ENCODE measurements at regions not wholly inside any gene's neighbourhood (a gene's known extent, or its start where the extent isn't known, plus 50 kb on each side); places are given as distances from the start of the nearest gene placed in this dataset.
A peak's percentile ranks its signal among the peaks of the same experiment; 100 is the strongest.
"Not testable (repeated sequence)": the region's sequence is repeated elsewhere in the genome, so short reads cannot be mapped to it uniquely, and the experiment has no call there.

DNA sequence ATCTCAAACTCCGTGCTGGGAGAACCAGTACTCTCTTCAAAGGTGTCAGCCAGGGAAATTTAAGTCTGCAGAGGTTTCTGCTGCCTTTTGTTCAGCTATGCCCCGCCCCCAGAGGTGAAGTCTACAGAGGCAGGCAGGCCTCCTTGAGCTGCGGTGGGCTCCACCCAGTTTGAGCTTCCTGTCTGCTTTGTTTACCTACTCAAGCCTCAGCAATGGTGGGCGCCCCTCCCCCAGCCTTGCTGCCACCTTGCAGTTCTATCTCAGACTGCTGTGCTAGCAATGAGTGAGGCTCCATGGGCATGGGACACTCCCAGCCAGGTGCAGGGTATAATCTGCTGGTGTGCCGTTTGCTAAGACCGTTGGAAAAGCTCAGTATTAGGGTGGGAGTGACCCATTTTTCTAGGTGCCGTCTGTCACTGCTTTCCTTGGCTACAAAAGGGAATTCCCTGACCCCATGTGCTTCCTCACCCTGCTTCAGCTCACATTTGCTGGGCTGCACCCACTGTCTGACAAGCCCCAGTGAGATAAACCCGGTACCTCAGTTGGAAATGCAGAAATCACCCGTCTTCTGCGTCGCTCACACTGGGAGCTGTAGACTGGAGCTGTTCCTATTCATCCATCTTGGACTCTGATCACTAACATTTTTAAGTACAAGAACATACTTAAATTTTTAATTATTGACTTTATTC is 389.2 kb upstream of the UBE2E3 start:
- DNase-seq; intact Hi-C loops (cut with DNase I): not testable (repeated sequence)

DNA sequence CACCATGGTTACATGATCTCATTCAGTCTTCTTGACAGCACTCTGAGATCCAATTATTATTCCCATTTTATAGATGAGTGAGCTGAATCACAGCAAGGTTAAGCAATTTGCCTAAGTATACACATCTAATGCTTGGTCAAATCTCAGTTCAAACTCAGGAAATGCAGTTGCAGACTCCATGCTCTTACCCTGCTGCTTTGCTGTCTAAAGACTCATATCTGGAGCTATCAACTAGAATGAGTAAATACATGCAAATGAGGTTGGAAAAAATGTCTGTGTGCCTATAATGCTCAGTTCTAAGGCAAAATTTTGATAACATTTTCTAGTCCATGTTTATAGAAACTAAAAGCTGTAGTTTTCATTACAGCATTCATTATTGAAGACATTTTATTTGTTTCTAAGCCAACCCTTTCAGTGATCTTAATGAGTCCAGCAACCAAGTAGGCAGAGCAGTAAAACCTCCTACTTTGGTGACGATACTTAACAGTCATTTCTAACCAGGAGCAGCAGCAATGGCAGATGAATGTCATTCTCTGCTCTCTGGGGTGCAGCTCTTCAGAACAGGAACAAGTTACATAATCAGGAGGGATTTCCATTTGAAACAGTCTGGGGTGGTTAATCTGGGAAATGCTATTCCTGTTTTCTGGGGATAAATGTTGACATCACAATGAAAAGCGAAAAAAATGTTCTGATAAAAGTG is 396.8 kb upstream of the UBE2E3 start:
- DNase-seq = peak in 14 of 42 donors; percentile 5 to 60 (median 23)

DNA sequence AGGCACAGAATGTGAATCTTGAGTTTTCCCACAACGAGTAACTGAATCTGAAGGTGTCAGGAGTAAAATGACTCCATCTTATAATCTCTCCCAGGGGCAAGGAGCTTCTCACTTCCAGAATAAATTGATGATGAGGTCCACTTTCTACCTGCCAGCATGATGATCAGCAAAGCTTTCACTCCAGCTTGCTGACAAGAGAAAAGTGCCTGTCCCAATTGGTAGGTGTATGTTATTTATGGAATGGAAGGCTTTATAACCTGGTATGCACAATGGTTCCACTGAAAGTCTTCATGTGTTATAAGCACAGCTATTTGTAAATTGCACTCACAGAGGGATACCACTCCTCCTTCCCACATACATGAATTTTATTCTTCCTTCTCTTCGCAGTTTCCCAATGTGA is 401.0 kb upstream of the UBE2E3 start:
- intact Hi-C loops (cut with DNase I) = no loop called here

More for the DNA sequence above, 396.8 kb upstream of the UBE2E3 start:
- intact Hi-C loops (cut with DNase I) = no loop called here

DNA sequence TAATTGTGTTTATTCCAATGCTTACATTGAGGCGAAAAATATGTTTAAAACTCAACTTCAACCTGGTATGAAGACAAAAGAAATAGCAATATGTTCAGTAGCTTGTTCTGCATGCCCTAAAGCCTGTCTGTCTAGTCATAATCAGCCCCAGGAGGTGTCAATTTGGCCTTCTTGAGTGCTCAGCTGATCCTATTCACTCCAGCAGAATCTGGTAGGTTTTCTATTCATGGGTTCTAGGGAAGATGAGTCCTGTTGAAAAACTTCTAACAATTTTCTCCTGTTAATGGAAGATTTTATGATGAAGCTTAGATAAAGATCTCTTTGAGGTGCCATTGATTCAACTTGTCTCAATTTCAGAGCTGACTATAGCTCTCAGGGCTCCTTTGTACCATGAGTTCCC is 402.0 kb upstream of the UBE2E3 start:
- intact Hi-C loops (cut with DNase I) = no loop called here
- no peak for DNase-seq

More for the DNA sequence above, 401.0 kb upstream of the UBE2E3 start:
- DNase-seq = no peak

DNA sequence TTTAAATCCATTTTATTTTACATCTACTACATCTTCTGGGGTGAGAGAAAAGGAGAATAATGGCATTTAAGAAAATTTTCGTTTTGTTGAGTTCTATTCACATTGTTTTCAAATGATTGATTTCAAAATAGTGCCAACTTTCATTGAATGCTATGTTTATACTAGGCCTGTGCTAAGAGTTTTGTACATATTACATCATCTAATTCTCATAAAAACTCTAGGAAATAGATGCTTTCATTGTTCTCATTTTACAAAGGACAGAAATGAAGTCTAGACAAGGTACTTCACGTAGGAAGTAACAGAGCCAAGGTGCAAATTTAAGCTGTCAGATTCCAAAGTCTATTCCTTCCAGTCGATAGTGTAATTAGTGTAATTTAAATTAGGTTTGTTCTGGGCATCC is 402.8 kb upstream of the UBE2E3 start:
- intact Hi-C loops (cut with DNase I) = no loop called here
- no peak for DNase-seq

DNA sequence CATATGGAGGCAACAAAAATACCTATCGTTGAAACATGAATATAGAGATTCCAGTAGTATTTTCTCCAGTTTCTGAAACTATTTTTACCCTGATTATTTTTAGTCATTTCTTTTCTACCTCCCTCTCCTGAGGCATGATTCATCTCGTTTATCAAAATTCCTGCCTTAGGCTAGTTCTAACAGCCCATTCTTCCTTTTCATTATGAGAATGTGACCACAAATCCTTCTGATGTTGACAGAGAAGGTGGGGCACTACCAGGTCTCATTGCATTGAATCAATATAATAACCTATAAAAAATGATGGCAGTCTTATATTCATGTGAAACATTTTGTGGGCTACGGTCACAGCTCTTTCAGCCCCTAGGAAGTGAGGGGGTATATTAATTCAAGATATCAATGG is 406.5 kb upstream of the UBE2E3 start:
- DNase-seq = no peak
- intact Hi-C loops (cut with DNase I) = no loop called here

DNA sequence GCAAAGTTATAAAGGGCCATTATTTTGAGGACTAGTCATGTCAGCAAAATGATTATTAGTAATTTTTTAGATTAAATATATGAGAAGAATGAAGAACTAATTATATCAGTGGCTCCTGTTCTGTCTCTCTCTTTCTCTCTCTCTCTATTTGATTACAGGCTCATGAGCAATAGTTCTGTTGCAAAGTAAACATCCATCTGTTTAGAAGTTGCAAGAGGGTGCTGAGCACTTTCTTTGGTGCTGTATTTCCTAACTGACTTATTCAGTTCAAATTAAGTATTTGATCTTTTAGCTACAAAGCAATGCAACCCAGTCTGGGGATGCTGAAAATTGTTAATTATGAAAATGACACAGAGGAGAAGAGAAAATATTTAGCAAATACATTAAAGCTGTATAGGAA is 408.1 kb upstream of the UBE2E3 start:
- intact Hi-C loops (cut with DNase I) = no loop called here
- no peak for DNase-seq

DNA sequence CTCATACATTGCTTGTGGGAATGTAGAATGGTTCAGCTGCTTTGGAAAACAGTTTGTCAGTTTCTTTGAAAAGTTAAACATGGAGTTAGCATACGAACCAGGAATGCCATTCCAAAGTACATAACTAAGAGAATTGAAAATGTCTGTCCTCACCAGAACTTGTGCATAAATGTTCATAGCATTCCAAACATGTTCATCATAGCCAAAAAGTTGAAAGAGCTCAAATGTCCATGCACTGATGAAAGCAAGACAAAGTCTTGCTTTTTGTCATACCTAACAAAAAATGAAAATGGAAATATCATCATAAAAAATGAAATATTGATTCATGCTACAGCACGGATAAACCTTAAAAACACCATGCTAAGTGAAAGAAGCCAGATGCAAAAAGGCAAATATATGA is 408.8 kb upstream of the UBE2E3 start:
- no peak for DNase-seq
- intact Hi-C loops (cut with DNase I) = no loop called here

DNA sequence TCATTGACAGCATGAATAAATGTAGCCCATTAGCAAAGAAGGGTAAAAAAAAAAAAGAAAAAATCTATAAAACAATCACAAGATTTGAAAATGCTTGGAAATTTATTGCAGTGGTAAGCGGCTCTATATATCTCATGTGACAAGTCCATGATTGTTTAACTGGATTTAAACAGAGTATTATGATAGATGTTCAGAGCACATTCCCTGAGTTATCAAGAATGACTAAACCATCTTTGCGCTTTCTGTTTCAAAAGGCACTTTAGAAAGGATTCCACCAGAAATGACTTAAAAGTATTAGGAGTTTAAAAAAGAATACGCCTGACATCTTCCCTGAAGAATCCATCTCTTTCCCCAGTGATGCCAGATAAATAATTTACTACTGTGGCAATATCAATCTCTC is 409.5 kb upstream of the UBE2E3 start:
- intact Hi-C loops (cut with DNase I) = no loop called here
- DNase-seq = no peak

DNA sequence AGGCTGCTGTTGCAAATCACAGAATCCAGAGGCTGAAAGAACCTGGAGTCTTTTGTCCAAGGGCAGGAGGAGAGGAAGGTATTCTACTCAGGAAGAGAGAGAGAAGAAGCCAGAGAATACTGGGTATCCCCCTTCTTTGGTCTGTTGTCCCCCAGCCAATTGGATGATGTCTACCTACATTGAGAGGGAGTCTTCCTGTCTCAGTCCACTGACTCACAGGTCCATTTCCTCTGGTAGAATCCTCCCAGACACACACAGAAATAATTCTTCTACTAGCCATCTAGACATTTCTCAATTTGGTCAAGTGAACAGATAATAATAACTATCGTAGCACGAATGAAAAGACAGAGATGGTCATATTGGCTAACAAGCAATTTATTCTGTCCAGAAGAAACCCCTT is 416.4 kb upstream of the UBE2E3 start:
- no peak for DNase-seq
- intact Hi-C loops (cut with DNase I) = no loop called here

DNA sequence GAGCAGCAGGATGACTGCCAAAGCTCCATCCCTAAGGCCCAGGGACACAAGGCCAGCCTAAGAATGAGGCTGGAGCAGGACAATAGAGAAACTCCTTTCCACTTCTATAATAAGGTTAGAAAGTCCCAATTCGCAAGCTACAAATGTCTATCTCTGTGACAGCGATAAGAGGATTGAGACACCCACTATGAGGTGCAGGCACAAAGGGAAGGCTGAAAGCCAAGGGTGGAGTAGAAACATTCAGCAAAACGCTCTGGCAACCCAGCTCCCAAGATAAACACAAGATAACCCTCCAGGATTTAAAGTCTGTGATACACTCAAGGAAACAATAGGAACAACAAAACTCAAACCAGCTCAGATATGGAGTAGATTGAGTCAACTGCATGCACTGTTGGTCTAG is 418.0 kb upstream of the UBE2E3 start:
- no peak for DNase-seq
- intact Hi-C loops (cut with DNase I) = no loop called here

DNA sequence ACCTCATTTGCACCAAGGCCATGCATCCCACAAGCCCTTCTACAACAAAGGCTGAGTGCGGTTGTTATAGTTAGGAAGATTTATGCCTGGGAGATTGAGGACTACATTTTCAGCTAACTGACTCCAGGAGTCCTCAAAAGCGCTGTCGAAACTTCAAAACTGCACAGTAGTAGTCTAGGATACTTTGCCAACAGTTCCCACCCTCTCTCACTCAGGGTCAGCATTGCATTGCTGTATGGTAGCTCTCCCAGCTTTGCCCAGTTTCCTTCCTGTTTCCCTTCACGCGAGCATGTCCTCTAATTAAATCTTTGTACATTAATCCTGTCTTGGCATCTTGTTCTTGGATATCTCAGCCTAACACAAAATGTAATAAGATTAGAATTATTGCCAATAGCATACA is 420.6 kb upstream of the UBE2E3 start:
- intact Hi-C loops (cut with DNase I) = no loop called here
- no peak for DNase-seq

DNA sequence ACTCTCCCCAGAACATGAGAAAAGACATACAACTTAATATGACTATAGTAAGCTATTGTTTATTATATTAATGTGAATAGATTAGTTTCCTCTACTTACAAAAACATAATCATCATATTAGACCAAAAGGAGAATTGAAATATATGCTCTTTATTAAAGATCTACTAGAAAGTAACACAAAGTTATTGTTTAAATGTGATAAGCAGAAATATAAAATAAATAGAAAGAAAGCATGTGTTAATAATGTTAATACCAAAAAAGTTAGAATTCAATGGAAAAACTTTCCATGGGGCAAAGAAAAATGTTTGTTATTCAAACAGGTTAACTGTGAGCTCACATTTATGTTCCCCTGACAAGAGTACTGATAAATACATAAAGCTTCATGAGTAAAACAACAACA is 421.4 kb upstream of the UBE2E3 start:
- DNase-seq = no peak
- intact Hi-C loops (cut with DNase I) = no loop called here

DNA sequence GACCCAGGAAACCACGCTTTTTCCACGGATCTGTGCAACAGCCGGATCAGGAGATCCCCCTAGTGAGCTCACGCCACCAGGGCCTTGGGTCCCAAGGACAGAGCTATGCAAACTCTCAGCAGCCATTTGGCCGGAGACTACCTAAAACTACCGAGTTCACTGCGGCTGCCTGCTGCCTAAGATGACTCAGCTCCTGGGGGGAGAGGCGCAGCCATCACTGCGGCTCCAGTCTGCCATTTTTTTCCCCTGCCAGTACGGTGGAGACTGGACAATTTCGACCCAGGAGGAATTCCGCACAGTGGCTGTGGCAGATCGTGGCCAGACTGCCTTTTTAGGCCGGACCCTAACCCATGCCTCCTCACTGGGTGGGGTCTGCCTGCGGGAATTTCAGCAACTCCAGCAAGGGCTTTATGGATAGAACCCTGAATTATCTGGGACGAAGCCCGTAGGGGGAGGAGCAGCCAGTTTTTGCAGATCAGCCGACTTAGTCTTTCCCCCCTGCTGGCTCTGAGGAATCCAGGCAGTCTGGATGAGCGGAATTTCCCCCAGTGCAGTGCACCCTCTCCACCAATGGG is 424.9 kb upstream of the UBE2E3 start:
- DNase-seq = no peak
- intact Hi-C loops (cut with DNase I) = no loop called here

DNA sequence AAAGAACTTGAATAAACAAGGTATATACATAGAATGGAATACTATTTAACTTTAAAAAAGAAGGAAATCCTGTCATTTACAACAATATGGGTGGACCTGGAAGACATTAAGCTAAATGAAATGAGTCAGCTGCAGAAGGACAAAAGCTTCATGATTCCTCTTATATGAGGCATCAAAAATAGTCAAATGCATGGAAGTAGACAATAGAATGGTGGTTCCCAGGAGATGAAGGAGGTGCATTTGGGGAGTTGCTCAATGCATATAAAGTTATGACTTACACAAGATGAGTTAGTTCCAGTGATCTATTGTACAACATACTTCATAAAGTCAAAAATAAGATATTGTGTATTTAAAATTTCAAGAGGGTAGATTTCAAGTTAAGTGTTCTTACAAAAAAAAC is 426.1 kb upstream of the UBE2E3 start:
- intact Hi-C loops (cut with DNase I) = no loop called here
- DNase-seq = no peak

DNA sequence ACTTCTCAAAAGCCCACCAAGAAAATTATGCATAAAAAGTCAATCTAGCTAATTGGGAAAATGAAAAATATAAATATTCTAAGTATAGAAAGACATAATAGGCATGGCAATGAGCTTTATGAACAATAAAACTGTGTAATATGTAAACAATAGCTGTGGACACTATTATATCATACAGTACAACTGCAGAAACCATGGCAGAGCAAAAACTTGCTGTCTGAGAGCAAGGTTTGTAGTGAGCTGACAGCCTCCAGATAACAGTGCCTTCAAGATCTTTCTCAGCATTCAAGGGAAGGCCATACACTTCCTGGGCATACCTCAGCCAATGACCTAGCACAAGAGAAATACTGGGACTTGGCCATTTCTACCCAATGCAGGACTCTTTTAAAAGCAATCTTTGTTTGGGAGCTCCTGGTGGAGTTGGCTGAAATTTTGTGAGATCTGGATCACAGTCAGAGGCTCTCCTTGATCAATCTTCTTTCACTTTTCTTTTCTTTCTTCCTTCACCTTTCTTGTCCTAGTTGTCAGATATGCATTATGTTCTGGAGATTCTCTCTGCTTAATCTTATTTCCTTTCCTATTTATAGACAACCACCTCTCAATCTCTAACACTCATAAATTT is 427.2 kb upstream of the UBE2E3 start:
- no peak for DNase-seq
- intact Hi-C loops (cut with DNase I) = no loop called here

DNA sequence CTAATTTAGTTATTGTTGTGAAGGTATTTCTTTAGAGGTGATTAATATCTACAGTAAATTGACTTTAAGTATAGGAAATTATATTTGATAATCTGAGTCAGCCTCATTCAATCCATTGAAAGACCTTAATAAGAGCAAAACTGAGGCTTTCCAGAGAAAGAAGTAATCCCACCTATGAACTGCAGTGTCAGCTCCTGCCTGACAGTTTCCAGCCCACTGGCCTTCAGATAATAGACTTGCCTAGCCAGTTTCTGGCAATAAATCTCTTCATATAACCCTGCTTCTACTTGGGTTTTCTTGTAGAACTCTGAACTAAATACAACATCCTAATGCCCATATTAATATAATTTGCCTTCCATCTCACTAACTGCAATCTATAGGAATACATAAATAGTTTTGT is 437.9 kb upstream of the UBE2E3 start:
- no peak for DNase-seq
- intact Hi-C loops (cut with DNase I) = no loop called here

DNA sequence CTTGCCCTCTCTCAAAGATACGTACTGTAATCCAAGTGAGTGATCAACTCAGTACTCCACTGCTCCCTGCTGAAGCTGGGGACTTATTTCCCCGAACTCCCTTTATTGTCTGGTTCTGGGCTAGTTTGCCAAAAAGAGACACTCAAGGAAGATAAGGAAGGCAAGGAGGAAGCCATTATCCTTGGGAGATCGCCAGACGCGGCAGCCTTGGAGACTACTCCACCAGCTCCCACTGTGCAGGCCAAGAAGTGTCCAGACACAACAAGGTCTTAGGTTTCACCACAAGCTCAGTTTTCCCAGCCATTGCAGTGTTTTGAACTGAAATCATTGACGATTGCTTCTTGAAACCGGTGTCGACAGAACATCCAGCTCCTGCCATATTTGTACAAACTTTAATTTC is 439.6 kb upstream of the UBE2E3 start:
- DNase-seq = no peak
- intact Hi-C loops (cut with DNase I) = no loop called here

DNA sequence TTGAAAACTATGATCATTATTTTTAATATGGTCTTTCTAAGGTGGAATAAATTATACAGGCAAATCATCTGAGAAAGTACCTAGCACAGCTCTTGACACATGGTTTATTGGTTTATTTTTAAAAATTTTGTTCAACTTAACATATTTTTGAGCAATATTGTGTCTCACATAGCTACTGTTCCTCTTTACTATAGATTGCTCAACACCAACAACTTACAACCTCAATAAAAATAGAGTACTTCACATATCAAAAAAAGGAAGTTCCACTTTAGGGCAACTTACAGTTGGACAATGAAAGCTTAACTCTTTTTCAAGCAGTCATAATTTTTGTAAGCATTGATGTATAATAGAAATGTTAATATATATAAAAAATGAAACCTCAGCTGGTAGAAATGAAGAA is 440.9 kb upstream of the UBE2E3 start:
- DNase-seq = no peak
- intact Hi-C loops (cut with DNase I) = no loop called here

DNA sequence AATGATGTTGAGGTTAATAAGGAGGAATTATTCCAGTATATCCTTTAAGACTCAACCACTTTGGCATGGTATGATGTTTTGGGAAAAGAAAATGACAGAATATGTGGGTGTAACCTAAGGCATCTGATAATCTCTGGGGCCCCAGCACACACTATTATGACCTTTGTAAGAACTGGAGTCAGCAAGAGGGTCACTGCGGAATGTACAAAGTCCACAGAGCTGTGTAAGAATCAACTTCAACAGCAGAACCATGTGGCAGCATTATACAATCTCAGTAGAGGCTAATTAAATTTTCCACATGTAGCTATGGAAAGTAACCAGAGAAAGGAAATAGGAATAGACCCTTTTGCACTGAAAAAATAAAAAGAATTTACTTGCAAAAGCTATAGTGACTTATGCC is 445.1 kb upstream of the UBE2E3 start:
- no peak for DNase-seq
- intact Hi-C loops (cut with DNase I) = no loop called here
